SK-MEL-5 (cell line): ENCODE measurements at regions not wholly inside any gene's neighbourhood (a gene's known extent, or its start where the extent isn't known, plus 50 kb on each side); places are given as distances from the start of the nearest gene placed in this dataset.

Experiments used
- DNase-seq: peaks from one replicate; pipeline ENCODE4 v3.0.0-alpha.2; 2016; ENCODE audit warnings: low read depth, low spot score
- in situ Hi-C: cut with HindIII; loops from 2 replicates; pipeline ENCODE4 v1.10.0; 2016; ENCODE audit warnings: low sequenced_read_pairs, high pct_unique_total_duplicates, low pct_unique_long_range_greater_than_20kb

DNA sequence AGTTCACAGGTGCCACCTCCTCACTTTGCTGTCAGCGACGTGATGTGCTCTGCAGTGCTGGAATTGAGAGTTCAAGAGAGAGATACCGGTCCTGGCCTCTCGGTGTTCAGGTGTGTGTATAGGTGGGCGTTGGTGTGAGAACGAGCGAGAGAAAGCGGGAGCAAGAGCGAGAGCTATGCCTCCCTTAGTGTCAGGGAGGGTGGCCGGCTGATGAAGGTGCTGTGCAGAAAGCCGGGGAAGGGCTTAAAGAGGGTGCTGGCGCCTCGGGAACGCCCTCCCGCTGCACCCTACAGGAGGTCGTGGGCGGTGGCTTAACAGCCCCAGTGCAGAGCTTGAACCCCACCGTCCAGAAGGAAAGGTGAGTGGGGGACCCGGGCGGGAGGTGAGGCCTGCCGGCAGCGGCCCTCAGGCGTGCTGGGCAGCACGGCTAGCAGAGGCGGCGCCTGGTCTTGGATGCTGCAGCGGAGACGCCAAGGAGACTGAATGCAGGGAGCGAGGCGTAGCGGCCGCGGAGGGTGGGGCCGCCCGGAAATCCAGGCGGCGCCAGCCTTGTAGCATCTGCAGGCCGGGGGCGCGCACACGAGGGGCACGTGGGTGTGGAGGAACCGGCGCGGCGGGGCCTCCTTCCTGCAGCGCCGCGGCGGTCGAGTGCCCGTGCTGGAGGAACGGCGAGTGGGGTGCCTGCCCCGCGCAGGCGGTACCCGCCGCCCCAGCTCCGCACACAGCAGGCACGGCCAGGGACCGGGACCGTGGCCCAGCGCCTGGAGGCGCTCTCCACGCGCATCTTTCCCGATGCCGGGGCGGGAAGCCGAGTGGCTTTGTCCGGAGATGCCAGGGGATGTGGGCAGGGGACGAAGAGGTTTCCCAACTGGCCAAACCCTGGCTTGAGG lies 246.8 kb upstream of the TOPAZ1 start:
- DNase-seq = peak; percentile 24
- in situ Hi-C loops = no loop called here

DNA sequence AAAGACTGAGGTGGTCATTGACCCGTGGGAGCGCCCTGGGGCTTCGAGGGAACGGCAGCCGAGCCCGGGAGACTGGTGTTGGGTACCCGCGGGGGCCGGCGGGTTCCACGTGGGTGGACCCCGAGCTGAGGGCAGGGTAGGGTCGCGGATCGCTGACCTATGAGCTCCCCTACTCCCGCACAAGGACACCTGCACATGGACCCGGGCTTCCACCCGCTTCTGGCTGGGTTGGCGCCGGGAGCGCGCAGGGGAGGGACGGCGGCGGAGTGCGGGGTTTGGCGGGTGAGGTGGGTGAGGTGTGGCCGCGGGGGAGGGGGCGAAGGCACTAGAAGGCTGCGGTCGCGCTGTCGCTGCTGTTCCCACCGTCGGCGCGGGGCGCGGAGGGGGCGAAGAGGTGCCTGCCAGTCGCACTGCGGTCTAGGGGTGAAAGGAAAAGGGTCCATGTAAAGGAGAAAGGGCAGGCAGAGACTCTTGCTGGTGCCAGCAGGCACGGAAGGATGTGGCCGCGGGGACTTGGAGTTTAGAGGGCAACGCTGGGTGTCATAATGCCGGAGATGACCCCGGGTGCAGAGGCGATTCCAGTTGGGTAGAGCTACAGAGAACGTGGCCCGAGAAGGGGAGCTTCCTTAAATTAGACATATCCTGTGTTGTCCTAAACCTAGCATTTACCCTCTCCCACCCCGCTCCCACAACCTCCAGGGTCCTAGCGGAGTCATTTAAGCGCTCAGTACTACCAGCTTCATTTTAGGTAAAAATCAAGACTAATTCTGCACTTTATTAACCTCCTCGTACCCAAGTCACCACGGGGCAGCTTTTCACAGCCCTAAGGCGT lies 245.9 kb upstream of the TOPAZ1 start:
- no peak for DNase-seq
- in situ Hi-C loops = no loop called here

DNA sequence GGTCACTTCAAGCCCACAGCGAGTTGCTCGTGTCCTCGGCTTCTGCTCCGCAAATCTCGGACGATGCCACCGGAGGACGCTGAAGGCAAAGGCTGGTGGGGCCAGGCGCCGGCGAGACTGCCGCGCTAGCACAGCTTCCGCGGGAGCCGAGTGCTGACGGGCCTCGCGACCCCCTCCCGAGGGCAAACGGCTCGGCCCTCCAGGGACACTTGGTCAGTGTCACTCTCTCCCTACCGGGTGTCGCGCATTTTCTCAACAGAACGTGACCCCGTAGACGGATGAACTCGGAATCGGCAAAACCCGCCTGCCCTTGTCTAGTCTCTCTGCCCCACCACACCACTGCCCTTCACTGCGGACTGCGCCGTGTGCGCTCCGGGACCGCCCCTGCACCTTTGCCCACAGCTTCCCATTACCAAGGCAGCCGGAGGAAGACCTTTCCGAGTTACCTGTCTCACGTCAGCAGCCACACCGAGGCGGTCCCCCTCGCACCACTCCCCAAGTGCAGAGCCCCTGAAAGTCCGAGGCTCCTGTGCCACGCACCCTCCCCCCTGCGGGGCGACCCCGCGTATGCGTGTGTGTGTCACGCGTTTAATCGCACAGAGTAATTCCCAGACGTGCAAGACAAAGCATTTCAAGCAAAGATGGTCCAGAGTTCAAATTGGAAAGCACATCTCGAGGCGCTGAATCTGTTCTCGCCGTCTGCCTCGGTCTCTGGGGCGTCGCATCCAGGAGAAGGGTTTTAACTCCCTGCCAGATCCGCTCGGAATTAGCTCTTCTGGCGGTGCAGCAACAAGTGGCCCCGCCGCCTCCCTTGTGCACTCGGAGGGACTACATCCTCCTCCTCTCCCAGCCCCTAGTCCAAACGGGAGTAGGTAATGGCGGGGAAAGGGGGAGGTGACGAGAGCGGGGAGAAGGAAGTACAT lies 245.0 kb upstream of the TOPAZ1 start:
- DNase-seq = no peak
- in situ Hi-C loops = no loop called here

DNA sequence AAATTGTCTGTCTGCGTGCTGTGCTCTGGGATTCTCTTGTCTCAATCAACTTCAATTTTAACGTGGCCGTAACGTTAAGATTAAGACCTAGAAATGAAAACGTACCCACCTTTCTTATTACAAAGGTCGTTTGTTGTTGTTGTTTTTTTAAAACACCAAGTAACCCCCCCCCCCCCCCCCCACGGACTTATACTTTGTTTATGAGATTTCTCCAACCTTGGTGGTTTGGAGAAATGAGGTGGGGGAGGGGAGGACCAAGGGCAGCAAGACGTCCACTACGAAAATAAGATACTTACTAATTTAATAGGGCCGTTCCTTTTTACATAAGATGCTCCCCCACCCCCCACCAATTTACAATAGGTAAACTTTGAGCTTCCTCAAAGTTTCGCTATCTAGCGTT lies 244.4 kb upstream of the TOPAZ1 start:
- in situ Hi-C loops = no loop called here
- no peak for DNase-seq

DNA sequence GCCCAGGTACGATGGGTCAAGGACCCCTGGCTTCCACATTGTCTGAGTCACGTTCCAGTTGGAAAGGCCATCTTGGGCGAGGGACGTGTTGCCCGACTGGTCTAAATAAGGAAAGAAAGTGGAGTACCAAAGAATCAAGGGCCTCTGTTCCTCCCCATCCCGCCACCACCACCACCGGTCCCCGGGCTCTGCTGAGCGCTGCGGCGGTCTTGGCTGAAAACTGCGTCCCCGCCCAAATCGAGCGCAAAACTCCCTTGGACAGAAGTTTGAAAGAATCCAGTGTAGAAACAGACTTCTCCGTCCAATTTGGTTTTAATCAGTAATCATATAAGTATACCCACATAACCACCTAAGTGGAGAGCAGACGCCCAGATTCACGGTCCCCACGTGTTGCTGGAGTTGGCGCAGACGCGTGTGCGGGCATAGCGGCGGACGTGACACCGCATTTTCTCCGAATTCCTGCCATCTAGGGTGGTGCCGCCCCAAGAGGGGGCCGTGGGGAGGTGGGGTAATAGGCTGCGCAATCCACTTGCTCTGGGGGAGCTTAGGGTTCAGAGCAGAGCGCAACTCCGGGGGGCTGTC lies 243.8 kb upstream of the TOPAZ1 start:
- in situ Hi-C loops = no loop called here
- DNase-seq = no peak

DNA sequence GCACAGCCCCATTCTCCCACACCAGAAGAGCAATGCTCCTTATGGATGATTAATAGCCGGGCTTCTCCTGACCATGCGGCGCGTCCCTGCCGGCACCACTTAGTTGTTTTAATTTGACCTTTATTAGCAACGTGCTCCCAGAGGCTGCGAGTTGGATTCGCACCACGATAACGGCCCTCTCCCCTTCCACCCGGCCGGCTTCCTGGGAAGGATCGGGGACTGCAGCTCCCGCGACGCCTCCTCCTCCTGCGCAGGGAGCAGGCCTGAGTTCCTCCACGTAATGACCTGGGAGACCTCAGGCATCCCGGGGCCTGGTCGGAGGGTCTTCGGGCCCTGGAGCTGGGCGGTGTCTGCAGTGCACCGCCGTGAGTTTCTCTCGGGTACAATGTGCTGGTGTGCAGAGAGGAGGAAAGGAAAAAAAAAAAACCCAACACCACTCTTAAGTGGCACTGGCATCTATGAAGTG lies 243.3 kb upstream of the TOPAZ1 start:
- in situ Hi-C loops = no loop called here
- DNase-seq = no peak

DNA sequence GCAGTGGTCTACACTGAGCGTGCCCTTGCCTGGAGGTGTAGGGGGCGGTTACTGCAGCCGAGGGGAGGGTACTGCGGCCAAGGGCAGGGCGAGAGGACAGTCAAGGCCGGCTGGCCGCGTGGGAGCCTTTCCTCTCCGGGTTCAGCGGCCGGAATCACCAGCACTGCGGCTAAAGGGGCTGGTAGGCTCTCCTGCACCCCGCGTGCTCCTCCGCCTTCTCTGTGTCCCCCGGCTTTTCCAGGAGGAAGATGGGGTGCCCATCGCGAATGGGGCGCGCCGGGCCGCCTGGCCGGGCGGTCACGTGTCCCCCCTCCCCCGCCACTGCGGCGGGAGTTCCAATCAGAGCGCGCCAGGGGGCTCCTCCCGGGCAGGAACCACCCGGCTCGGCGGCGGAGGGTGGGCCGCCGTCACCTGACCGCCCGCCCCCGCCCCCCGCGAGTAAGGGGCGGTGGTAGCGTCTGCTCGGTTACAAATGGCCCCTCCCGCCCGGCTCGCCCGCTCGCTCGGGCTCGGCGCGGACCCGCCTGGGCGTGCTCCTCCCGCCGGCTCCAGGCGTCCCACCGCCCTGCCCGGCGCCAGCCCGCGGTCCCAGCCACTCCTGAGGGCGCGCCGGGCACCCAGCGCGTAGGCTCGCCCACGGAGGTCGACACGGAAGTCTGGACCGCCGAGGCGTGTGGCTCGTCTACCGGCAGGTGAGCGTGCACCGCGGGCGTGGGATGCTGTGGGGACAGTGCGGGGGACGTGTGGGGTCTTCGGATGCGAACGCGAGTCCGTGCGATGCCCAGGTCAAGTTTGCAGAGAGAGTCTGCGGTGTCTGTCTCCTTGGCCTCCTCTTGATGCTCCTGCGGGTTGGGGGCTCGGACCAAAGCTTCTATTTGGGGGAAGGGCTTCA lies 242.6 kb upstream of the TOPAZ1 start:
- DNase-seq = peak; percentile 54
- in situ Hi-C loops = no loop called here

DNA sequence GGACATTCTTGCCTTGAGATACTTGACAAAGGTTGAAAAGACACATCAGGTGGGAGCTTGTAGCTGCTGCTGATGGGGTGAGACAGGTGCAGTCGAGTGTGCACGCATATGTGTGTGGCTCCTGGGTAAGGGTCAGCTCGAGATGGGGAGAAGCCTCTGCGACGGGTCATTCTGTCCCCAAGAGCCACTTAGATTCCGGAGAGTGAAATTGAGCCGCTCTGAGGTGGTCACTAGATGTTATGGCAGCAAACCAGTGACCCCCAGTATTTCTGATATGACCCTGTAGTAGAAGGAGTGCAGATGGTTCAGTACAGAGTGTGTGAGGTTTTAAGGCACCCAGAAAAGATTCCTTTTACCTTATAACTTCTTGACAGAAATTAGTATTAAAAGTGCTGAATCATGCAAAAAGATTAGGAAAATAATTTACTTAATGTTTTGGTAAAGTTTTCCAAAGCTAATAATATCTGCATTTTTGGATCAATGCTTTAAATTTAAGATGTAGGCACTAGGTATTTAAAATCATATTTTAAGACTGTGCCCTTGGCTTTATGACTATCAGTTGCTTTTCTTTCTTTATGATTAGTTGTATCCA lies 241.9 kb upstream of the TOPAZ1 start:
- no peak for DNase-seq
- in situ Hi-C loops = no loop called here

DNA sequence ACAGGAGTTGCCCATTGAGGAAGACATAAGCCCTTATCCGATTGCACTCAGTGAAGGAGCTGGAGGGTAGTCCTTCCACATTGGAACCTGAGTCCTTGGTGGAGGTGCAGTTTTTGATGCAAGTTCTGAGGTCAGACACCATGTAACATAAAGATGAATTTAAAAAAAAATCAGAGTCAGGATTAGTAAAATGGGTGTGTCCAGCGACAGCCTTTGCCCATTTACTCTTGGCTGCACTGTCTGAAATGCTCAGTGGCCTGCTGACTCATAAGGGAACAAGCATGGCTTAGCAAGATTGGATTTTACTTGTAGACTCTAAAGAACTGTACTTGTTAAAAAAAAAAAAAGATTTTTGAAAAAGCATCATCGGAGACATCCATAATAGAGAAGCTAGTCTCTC lies 241.1 kb upstream of the TOPAZ1 start:
- in situ Hi-C loops = no loop called here

DNA sequence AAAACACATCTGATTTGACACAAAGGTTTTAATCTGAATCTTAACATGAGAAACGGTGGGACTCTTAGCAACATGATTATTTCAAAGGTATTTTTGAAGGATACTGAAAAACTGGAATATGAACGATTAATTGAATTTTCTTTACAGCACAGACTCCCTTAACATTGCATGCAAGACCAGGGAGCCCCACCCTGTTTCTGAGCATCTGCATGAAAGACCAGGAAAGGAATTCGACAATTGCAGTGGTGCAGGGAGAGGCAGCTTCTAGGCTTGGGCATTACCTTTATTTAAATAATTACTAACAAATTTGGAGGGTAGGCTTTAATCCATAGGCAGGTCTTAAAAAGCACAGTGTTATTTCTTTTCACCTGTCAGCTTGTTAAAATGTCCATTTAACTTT lies 240.6 kb upstream of the TOPAZ1 start:
- in situ Hi-C loops = no loop called here
- no peak for DNase-seq

More for the DNA sequence above, 241.1 kb upstream of the TOPAZ1 start:
- DNase-seq = no peak

DNA sequence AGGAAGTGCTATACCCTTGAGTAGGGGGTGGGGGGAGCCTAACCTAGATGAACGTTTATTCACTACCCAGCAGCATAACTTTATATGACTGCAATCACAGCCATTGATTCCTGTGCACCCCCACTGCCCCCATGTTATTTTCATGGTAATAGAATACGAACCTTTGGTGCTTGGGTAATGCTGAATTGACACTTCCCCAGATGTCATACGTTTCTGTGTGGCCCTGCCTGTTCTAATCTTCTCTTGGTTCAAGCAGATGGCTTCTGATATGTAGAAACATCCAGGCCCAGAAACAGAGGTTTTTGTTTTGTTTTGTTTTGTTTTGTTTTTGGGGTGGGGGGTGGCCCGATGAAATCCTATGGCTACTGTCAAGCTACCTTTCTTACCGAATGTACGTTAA lies 237.9 kb upstream of the TOPAZ1 start:
- no peak for DNase-seq
- in situ Hi-C loops = no loop called here

DNA sequence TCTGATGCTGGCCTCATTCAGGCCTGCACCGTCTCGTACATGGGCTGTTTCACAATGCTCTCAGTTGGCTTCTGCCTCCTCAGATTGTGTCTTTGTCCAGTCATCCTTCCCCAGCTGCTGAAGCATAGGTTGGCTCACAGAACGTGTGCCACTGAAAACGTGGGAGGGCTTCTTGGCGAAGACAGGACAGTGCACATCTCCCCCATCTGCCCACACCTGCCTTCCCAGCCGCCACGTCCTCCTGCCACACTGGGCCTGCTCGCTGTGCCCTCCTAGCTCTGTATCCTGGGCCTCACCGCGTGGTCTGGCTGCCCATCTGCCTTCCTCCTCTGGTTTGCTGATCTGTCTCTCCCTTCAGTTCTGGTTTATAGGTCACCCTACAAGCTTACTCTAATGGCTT lies 230.0 kb upstream of the TOPAZ1 start:
- in situ Hi-C loops = no loop called here
- DNase-seq = no peak

DNA sequence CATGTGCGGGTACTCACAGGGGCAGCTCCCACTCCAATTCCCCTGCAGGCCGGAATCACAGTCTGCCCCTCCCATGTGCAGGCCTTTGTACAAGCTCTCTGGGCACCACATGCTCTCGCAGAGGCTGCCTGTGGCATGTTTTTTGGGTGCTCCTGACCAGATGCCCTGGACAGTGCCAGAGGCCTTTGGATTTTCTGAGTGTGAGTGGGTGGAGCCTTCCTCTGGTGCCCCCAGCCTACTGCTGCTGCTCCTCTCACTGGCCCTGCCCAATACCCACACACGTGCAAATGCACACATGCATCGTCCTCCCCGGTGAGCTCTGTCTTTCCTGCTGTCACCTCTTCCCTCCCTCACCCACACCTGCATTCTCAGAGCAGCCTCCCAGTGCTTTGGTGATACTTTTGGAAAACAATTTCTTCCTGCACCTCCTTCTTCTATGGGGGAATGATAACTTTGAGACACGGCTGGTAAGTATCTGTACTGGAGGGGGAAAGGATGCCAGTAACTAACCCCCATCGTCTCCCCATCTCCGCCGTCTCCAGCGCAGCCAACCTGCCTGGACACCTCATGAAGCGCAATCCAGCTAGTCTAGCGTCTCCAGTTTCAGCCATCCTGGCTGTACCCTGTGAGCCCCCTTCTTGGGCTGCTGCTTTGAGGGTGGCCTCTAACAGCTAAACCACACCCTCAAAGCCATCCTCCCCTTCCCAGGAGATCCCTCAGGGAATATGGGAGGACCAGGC lies 229.4 kb upstream of the TOPAZ1 start:
- no peak for DNase-seq
- in situ Hi-C loops = no loop called here

DNA sequence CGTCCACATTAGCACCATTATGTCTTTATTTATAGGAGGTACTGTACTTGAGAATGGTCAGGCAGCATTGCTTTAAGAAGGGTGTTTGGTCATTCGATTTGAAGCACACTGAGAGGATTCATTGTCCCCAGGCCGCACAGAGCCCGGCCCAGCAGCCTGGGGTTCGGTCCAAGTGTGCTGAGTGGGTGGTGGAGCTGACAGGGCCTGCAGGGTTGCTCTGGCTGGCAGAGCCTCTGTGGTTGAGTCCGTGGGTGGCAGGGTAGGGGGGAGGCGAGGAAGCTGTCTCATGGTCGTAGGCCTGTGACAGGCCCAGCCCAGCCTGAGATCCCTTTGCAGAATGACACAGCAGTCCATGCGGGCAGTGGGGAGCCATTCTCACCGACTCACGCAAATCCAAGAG lies 227.7 kb upstream of the TOPAZ1 start:
- peak; percentile 37 for DNase-seq

DNA sequence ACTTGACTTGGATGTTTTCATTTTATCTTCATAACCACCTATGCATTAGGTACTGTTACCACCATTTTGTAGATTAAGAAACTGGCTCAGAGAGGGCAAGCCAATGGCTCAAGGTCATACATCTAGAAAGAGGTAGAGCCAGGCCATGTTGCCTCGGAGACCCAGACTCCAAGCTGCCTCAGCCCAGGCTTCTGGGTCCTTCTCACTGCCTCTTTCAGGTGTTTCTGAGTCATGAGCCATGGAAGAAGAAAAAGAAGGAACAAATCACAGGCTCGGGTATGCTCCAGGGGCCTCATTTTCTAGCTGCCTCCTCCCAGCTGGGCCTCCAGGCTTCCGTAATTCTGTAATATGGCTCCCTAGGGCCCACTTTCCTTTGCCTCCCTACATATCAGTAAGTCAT lies 226.5 kb upstream of the TOPAZ1 start:
- no peak for DNase-seq
- in situ Hi-C loops = no loop called here

More for the DNA sequence above, 227.7 kb upstream of the TOPAZ1 start:
- in situ Hi-C loops = no loop called here

DNA sequence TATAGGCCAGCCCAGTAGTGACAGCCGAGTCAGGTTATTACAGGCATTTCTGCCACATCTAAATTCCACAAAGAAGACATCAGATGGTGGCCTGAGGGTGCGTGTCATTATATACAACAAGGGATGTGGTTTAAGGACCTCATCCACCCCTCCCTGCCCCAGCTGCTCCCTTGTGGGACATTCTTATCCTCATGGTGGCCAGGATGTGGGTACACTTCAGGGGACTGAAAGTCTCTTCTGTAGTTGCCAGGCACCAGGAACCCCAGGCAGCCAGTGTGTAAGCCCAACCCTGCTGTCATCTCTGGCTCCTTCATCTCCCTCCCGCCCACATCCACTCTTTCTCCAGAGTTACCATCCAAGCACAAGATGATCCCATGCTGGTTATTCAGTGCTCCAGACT lies 224.9 kb upstream of the TOPAZ1 start:
- DNase-seq = no peak
- in situ Hi-C loops = no loop called here
